ENCODE measurements at regions not wholly inside any gene's neighbourhood (a gene's known extent, or its start where the extent isn't known, plus 50 kb on each side); places are given as distances from the start of the nearest gene placed in this dataset.

DNA sequence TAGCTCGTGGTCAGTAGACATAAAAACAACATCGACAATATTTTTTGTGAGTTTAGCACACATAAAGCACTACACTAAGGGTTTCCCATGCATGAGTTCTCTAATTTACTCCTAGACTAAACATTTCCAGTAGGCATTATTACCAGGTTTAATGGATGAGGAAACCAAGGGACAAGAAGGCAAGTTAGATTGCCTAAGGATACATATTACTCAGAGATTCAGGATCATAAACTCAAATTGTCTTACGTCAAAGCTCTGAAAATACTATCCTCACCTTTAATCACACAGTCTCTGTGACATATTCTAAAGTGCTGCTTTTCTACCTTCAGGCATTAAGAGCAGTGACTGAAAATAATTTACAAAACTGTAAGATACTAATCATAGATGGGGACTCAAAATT is 655.3 kb downstream of the SLC16A7 start:
- no peak for DNase-seq (ENCODE audit: low spot score)

DNA sequence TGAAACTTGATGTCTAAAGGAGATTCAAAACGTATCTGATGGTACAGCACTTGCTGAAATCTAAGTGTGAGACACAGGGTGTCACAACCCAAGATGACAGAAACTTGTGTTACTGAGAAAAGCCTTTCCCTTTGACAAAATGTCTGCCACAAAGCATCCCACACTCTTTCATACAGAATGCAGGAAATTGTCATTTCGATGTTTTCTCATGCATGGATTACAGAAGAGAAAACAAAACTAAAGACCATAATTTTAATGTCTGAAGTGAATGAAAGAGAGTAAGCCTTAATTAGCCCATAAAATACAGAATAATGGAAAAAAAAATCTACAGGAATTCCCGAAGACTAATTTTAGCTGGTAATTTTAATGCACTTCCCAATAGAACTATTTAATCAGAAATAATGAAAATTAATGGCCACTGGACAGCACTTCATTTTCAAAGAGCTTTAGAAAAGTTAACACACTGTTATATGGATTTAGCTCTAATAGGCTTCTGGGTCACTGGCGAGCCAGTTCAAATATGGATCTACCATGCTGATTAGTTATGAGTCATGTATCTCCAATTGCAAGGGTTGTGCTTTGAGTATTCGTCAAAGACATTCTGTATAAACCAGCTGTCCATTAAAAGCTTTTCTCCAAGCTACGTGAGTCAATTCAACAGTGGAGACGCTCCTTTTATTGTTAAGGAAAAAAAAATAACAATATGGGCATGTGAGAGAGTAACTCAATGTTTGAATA is 656.7 kb downstream of the SLC16A7 start:
- DNase-seq (ENCODE audit: low spot score) = no peak

DNA sequence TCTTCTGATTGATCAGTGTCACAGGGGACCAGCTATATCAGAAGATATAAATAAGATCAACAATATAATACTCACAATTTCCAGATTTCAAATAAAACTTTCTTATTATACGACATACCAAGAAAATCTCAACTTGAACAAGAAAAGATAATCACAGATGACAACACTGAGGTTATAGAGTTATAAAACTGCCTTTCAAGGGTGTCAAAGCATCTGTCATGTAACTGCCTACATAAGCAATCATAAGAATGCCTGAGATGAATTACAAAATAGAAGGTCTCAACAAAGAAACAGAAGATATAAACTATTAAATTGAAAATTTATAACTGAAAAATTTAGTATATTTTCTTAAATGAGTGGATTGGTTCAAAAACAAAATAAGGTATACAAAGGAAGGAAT is 659.2 kb downstream of the SLC16A7 start:
- no peak for DNase-seq (ENCODE audit: low spot score)

DNA sequence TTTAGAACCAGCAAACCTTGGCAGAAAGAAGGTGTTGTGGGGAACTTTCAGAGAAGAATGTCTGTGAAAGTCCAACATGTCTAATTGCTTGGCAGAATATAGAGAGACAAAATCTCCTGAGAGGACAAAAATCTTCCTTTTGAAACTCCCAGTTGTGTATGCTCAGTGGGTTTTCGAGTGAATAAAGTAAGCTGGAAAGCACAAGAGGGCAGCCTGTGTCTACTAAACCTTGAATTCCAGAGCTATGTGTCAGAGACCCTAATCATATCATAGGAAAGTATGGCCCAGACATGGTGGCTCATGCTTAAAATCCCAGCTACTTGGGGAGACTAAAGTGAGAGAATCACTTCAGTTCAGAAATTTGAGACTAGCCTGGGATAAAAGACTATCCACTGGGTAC is 661.2 kb downstream of the SLC16A7 start:
- no peak for DNase-seq (ENCODE audit: low spot score)

GRCh38 chr12:60259225-60259624 is 663.4 kb downstream of the SLC16A7 start:
- no peak for DNase-seq (ENCODE audit: low spot score)

- no peak for DNase-seq (ENCODE audit: low spot score)
Measured at GRCh38 chr12:60262378-60262777, 666.5 kb downstream of the SLC16A7 start.

DNA sequence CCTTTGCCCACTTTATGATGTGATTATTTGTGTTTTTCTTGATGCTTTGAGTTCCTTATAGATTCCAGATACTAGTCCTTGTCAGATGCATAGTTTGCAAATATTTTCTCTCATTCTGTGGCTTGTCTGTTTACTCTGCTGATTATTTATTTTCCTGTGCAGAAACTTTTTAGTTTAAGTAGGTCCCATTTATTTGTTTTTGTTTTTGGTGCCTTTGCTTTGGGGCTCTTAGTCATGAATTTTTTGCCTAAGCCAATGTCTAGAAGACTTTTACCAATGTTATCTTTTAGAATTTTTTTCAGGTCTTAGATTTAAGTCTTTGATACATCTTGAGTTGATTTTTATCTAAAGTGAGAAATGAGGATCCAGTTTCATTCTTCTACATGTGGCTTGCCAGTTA is 667.3 kb downstream of the SLC16A7 start:
- DNase-seq (ENCODE audit: low spot score) = no peak

- no peak for DNase-seq (ENCODE audit: low spot score)
Measured at GRCh38 chr12:60263836-60264493, 668.1 kb downstream of the SLC16A7 start.

GRCh38 chr12:60265741-60266140 is 669.9 kb downstream of the SLC16A7 start:
- no peak for DNase-seq (ENCODE audit: low spot score)

DNA sequence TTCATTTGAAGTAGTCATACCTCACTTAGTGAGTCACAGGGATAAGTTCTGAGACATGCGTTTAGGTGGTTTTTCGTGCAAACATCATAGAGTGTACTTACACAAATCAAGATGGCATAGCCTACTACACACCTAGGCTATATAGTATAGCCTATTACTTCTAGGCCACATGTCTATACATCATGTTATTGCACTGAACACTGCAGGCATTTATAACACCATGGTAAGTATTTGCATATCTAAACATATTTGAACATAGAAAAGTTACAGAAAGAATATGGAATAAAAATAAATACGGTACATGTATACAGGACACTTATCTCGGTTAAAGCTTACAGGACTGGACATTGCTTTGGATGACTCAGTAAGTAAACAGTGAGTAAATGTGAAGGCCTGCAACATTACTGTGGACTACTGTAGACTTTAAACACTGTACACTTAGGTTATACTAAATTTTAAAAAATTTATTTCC is 670.6 kb downstream of the SLC16A7 start:
- DNase-seq (ENCODE audit: low spot score) = peak; percentile 50

DNA sequence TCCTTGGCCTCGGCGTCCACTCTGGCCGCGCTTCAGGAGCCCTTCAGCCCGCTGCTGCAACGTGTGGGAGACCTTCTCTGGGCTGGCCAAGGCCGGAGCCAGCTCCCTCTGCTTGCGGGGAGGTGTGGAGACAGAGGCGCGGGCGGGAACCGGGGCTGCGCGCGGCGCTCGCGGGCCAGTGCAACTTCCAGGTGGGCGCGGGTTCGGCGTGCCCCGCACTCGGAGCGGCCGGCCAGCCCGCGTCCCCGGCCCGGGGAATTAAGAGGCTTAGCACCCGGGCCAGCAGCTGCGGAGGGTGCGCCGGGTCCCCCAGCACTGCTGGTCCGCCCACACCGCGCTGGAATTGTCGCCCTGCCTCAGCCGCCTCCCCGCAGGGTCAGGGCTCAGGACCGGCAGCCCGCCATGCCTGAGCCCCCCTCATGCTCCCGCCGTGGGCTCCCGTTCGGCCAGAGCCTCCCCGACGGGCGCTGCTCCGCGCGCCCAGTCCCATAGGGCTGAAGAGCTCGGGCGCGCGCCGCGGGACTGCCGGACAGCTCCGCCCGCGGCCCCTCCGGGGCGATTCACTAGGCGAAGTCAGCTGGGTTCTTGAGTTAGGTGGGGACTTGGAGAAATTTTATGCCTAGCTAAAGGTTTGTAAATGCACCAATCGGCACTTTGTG is 673.9 kb downstream of the SLC16A7 start:
- DNase-seq (ENCODE audit: low spot score) = no peak

- no peak for DNase-seq (ENCODE audit: low spot score)
Measured at GRCh38 chr12:60271816-60272215, 676.0 kb downstream of the SLC16A7 start.

GRCh38 chr12:60278209-60278608 is 682.4 kb downstream of the SLC16A7 start:
- DNase-seq (ENCODE audit: low spot score) = no peak

GRCh38 chr12:60279221-60279620 is 683.4 kb downstream of the SLC16A7 start:
- no peak for DNase-seq (ENCODE audit: low spot score)

GRCh38 chr12:60281522-60281921 is 685.7 kb downstream of the SLC16A7 start:
- no peak for DNase-seq (ENCODE audit: low spot score)

- DNase-seq (ENCODE audit: low spot score) = no peak
Measured at GRCh38 chr12:60290532-60290931, 694.7 kb downstream of the SLC16A7 start.

DNA sequence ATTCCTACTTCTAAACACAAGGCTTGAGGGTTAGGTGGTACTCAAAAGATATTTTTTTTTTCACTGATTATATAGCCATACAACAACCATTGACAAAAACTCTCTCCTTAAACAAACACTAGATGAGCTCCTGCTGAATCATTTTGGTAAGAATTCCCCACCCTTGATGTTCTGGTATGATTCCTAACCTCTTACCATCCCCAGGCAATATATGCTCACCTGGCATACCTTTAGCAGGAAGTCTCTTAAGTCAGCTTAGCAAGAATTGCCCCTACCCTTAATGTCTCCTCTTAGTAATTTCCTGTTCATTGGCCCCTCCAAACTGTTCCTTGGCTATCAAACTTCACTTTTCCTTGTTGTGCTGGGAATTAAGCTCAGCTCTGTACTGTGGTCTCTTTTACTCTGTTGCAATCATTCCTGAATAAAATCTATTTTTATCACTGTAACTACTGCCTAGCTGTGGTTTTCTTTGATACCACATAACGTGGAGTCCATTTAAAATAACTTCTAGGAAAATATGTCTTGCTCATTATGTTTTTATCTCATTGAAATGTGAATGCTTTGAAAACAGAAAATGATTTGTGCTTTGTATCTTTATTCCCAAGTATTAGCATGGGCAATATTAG is 712.6 kb downstream of the SLC16A7 start:
- DNase-seq (ENCODE audit: low spot score) = no peak

- DNase-seq (ENCODE audit: low spot score) = no peak
Measured at GRCh38 chr12:60311940-60312339, 716.1 kb downstream of the SLC16A7 start.

DNA sequence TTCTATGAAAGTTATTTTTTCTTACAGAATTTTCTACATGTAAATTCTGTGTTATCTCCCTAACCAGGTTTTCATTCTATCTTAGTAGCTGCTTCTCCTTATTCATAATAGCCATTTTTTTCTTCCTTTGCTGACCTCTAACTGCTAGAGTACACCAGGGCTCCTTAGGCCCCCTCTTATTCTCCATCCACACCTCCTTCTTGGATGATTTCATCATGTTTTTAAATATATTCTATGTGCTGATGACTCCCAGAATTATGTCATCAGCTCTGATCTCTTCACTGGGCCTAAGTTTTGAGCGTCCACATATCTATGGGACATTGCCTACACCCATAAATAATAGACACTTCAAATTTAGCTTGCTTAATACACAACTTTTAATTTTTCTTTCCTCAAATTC is 721.5 kb downstream of the SLC16A7 start:
- DNase-seq (ENCODE audit: low spot score) = no peak

- no peak for DNase-seq (ENCODE audit: low spot score)
Measured at GRCh38 chr12:60324746-60325145, 728.9 kb downstream of the SLC16A7 start.

- DNase-seq (ENCODE audit: low spot score) = no peak
Measured at GRCh38 chr12:60333461-60333860, 737.6 kb downstream of the SLC16A7 start.

- DNase-seq (ENCODE audit: low spot score) = no peak
Measured at GRCh38 chr12:60335745-60336144, 739.9 kb downstream of the SLC16A7 start.

All from HuH-7 (cell line).